ACHN (cell line): ENCODE measurements at regions not wholly inside any gene's neighbourhood (a gene's known extent, or its start where the extent isn't known, plus 50 kb on each side); places are given as distances from the start of the nearest gene placed in this dataset.

Experiments used
- DNase-seq: peaks from one replicate; pipeline ENCODE4 v3.0.0-alpha.2; 2015
- in situ Hi-C: cut with HindIII; loops from 2 replicates; pipeline ENCODE4 v1.10.0; 2017; ENCODE audit warnings: low sequenced_read_pairs, low pct_ligation_motif_present, low pct_unique_long_range_greater_than_20kb

GRCh38 chr18:65435534-65435933, 315.3 kb upstream of the CDH7 start:
- in situ Hi-C loops: no loop called here
- no peak for DNase-seq

- DNase-seq: no peak
- in situ Hi-C loops: no loop called here
Observed at GRCh38 chr18:65429601-65430000, 321.2 kb upstream of the CDH7 start.

- no peak for DNase-seq
- in situ Hi-C loops: no loop called here
Observed at GRCh38 chr18:65425366-65425765, 325.4 kb upstream of the CDH7 start.

- in situ Hi-C loops: no loop called here
Observed at GRCh38 chr18:65423776-65424175, 327.0 kb upstream of the CDH7 start.

GRCh38 chr18:65422544-65423136, 328.2 kb upstream of the CDH7 start:
- DNase-seq: no peak
- in situ Hi-C loops: no loop called here

More at GRCh38 chr18:65423776-65424175, 327.0 kb upstream of the CDH7 start:
- DNase-seq: no peak

- in situ Hi-C loops: no loop called here
- DNase-seq: no peak
Observed at GRCh38 chr18:65415098-65415497, 335.7 kb upstream of the CDH7 start.

- no peak for DNase-seq
- in situ Hi-C loops: no loop called here
Observed at GRCh38 chr18:65414501-65414900, 336.3 kb upstream of the CDH7 start.

- no peak for DNase-seq
- in situ Hi-C loops: no loop called here
Observed at GRCh38 chr18:65411061-65411460, 339.8 kb upstream of the CDH7 start.

GRCh38 chr18:65409261-65409660, 341.6 kb upstream of the CDH7 start:
- in situ Hi-C loops: no loop called here
- DNase-seq: no peak

GRCh38 chr18:65403534-65403933, 347.3 kb upstream of the CDH7 start:
- in situ Hi-C loops: no loop called here
- DNase-seq: no peak

- no peak for DNase-seq
- in situ Hi-C loops: no loop called here
Observed at GRCh38 chr18:65399091-65399490, 351.7 kb upstream of the CDH7 start.

- no peak for DNase-seq
- in situ Hi-C loops: no loop called here
Observed at GRCh38 chr18:65398347-65399075, 352.3 kb upstream of the CDH7 start.

GRCh38 chr18:65380986-65381385, 369.8 kb upstream of the CDH7 start:
- in situ Hi-C loops: no loop called here

GRCh38 chr18:65380571-65380970, 370.2 kb upstream of the CDH7 start:
- in situ Hi-C loops: no loop called here
- no peak for DNase-seq

More at GRCh38 chr18:65380986-65381385, 369.8 kb upstream of the CDH7 start:
- no peak for DNase-seq

GRCh38 chr18:65372904-65373303, 377.9 kb upstream of the CDH7 start:
- no peak for DNase-seq
- in situ Hi-C loops: no loop called here

- in situ Hi-C loops: no loop called here
Observed at GRCh38 chr18:65365245-65365980, 385.4 kb upstream of the CDH7 start.

GRCh38 chr18:65363911-65364632, 386.7 kb upstream of the CDH7 start:
- in situ Hi-C loops: no loop called here
- DNase-seq: no peak

More at GRCh38 chr18:65365245-65365980, 385.4 kb upstream of the CDH7 start:
- no peak for DNase-seq

- in situ Hi-C loops: no loop called here
- no peak for DNase-seq
Observed at GRCh38 chr18:65363011-65363410, 387.8 kb upstream of the CDH7 start.

- no peak for DNase-seq
- in situ Hi-C loops: no loop called here
Observed at GRCh38 chr18:65359479-65359878, 391.3 kb upstream of the CDH7 start.
